ENCODE measurements at regions not wholly inside any gene's neighbourhood (a gene's known extent, or its start where the extent isn't known, plus 50 kb on each side); places are given as distances from the start of the nearest gene placed in this dataset.

DNA sequence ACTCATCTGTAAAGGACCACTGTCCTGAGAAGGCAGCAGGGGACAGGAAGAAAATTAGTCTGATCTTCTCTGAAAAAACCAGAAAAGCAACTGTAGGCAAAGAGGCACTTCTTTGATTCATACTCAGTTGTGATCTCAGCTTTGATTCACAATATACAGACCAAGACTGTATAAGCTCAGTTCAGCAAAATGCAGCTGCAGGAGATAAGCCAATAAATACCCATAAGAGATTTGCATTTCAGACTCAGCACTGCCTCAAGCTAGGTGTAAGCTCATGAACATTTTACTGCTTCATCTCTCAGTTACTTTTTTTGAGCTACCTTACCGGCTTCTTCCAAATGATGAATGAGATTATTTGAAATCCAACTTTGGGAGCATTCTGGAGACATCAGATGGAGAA, 64.2 kb upstream of the LYZL1 start:
- no peaks in the 10 kb centered on the region for H3K27me3 ChIP-seq (ENCODE audit: insufficient read depth, low read length)
- H3K36me3 ChIP-seq (ENCODE audit: insufficient read depth, low read length): no peaks in the 10 kb centered on the region
- H4K20me1 ChIP-seq (ENCODE audit: insufficient read depth, low read length): no peaks in the 10 kb centered on the region
- no peak overlapping the region for H3K9ac ChIP-seq (ENCODE audit: low read length)
- H3K9me3 ChIP-seq (ENCODE audit: low read length): no peaks in the 10 kb centered on the region
- H3K27ac ChIP-seq (ENCODE audit: low read depth, low read length, poor library complexity, severe bottlenecking): no peak overlapping the region
- no peak overlapping the region for H2AFZ ChIP-seq (ENCODE audit: low read length)
- H3K9me2 ChIP-seq (ENCODE audit: low read depth, low read length): no peaks in the 10 kb centered on the region
- no peaks in the 10 kb centered on the region for H3K4me1 ChIP-seq (ENCODE audit: insufficient read depth, low read length, severe bottlenecking)
- TF ChIP-seq EZH2 (IDR thresholded peaks at IDR 0.05; ENCODE audit: borderline replicate concordance, low read length): no peak
- TF ChIP-seq, protein P1, sequence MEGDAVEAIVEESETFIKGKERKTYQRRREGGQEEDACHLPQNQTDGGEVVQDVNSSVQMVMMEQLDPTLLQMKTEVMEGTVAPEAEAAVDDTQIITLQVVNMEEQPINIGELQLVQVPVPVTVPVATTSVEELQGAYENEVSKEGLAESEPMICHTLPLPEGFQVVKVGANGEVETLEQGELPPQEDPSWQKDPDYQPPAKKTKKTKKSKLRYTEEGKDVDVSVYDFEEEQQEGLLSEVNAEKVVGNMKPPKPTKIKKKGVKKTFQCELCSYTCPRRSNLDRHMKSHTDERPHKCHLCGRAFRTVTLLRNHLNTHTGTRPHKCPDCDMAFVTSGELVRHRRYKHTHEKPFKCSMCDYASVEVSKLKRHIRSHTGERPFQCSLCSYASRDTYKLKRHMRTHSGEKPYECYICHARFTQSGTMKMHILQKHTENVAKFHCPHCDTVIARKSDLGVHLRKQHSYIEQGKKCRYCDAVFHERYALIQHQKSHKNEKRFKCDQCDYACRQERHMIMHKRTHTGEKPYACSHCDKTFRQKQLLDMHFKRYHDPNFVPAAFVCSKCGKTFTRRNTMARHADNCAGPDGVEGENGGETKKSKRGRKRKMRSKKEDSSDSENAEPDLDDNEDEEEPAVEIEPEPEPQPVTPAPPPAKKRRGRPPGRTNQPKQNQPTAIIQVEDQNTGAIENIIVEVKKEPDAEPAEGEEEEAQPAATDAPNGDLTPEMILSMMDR (IDR thresholded peaks at IDR 0.05; ENCODE audit: low read length): no peak
- H3K4me3 ChIP-seq (ENCODE audit: low read depth, low read length, poor library complexity, severe bottlenecking): no peak overlapping the region
- no peak overlapping the region for H3K4me2 ChIP-seq (ENCODE audit: low read length)
- no peaks in the 10 kb centered on the region for H3K79me2 ChIP-seq (ENCODE audit: insufficient read depth, low read length)
- H3F3A ChIP-seq (ENCODE audit: insufficient read depth, low read length): no peaks in the 10 kb centered on the region

DNA sequence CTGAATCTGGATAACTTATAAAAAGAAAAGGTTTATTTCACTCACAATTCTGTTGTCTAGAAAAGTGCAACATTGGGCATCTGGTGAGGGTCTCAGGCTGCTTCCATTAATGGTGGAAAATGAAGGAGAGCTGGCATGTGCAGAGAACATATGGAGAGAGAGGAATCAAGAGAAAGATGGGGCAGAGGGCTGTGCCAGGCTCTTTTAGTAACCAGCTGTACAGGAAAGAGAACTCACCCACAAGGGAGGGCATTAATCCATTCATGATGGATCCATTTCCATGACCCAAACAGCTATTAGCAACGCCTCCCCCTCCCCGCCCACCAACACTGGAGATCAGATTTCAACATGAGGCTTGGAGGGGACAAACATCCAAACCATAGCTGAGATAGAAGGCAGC, 61.7 kb upstream of the LYZL1 start:
- no peak overlapping the region for H3K9ac ChIP-seq (ENCODE audit: low read length)
- no peak overlapping the region for H2AFZ ChIP-seq (ENCODE audit: low read length)
- H3K79me2 ChIP-seq (ENCODE audit: insufficient read depth, low read length): no peaks in the 10 kb centered on the region
- no peaks in the 10 kb centered on the region for H3K9me3 ChIP-seq (ENCODE audit: low read length)
- no peaks in the 10 kb centered on the region for H3F3A ChIP-seq (ENCODE audit: insufficient read depth, low read length)
- no peak overlapping the region for H3K4me2 ChIP-seq (ENCODE audit: low read length)
- no peak for TF ChIP-seq EZH2 (IDR thresholded peaks at IDR 0.05; ENCODE audit: borderline replicate concordance, low read length)
- TF ChIP-seq, protein P1 (IDR thresholded peaks at IDR 0.05; ENCODE audit: low read length): no peak
- no peak overlapping the region for H3K27ac ChIP-seq (ENCODE audit: low read depth, low read length, poor library complexity, severe bottlenecking)
- H3K9me2 ChIP-seq (ENCODE audit: low read depth, low read length): no peaks in the 10 kb centered on the region
- H4K20me1 ChIP-seq (ENCODE audit: insufficient read depth, low read length): no peaks in the 10 kb centered on the region
- no peaks in the 10 kb centered on the region for H3K4me1 ChIP-seq (ENCODE audit: insufficient read depth, low read length, severe bottlenecking)
- H3K4me3 ChIP-seq (ENCODE audit: low read depth, low read length, poor library complexity, severe bottlenecking): no peak overlapping the region
- H3K36me3 ChIP-seq (ENCODE audit: insufficient read depth, low read length): no peaks in the 10 kb centered on the region
- no peaks in the 10 kb centered on the region for H3K27me3 ChIP-seq (ENCODE audit: insufficient read depth, low read length)

DNA sequence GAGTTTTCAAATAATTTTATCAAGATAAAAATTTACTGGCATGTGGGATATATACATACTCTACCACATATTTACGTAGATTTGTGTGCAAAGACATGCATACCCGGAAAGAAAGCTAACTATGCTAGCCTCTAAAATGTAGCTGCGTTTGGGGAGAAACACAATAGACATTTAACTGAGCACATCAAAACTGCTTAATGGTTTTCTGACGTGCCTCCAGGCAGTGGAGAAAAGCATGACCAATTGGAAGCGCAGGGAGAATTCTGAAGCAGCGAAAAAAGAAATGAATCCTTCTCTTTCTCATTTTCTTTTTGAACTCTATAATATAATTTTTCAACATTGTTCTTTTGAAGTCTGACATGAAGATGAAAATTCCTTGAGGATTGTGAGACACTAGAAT, 60.3 kb upstream of the LYZL1 start:
- H4K20me1 ChIP-seq (ENCODE audit: insufficient read depth, low read length): no peaks in the 10 kb centered on the region
- H3K4me2 ChIP-seq (ENCODE audit: low read length): no peak overlapping the region
- H3K4me3 ChIP-seq (ENCODE audit: low read depth, low read length, poor library complexity, severe bottlenecking): no peak overlapping the region
- TF ChIP-seq EZH2 (IDR thresholded peaks at IDR 0.05; ENCODE audit: borderline replicate concordance, low read length): no peak
- TF ChIP-seq, protein P1 (IDR thresholded peaks at IDR 0.05; ENCODE audit: low read length): no peak
- H3K9me3 ChIP-seq (ENCODE audit: low read length): no peaks in the 10 kb centered on the region
- H3K9ac ChIP-seq (ENCODE audit: low read length): no peak overlapping the region
- H3K79me2 ChIP-seq (ENCODE audit: insufficient read depth, low read length): no peaks in the 10 kb centered on the region
- no peaks in the 10 kb centered on the region for H3K9me2 ChIP-seq (ENCODE audit: low read depth, low read length)
- H2AFZ ChIP-seq (ENCODE audit: low read length): no peak overlapping the region
- H3K27ac ChIP-seq (ENCODE audit: low read depth, low read length, poor library complexity, severe bottlenecking): no peak overlapping the region
- H3F3A ChIP-seq (ENCODE audit: insufficient read depth, low read length): no peaks in the 10 kb centered on the region
- H3K36me3 ChIP-seq (ENCODE audit: insufficient read depth, low read length): no peaks in the 10 kb centered on the region
- no peaks in the 10 kb centered on the region for H3K4me1 ChIP-seq (ENCODE audit: insufficient read depth, low read length, severe bottlenecking)
- no peaks in the 10 kb centered on the region for H3K27me3 ChIP-seq (ENCODE audit: insufficient read depth, low read length)

All from OCI-LY1 (cell line).